GM18907 (cell line): ENCODE measurements at regions not wholly inside any gene's neighbourhood (a gene's known extent, or its start where the extent isn't known, plus 50 kb on each side); places are given as distances from the start of the nearest gene placed in this dataset.

Experiments
- ATAC-seq: cut with Tn5 transposase; IDR thresholded peaks from one replicate; pipeline ENCODE4 v1.9.1; 2021; ENCODE audit warnings: mild to moderate bottlenecking, moderate library complexity; ENCODE audit not compliant: unreplicated experiment

DNA sequence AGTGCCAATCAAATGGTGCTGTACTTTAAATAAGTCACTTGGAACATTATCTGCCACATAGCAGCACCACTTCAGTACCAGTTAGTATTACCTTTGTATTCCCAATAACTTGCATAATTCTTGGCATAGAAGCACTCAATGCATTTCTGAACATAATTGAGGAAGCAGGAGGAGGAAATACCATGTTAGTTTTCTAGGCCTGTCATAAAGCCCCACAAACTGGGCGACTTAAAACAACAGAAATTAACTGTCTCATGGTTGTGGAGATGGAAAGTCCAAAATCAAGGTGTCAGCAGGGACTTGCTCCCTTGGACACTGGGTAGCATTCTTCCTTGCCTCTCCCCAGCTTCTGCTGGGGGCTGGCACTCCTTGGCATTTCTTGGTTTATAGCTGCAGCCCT, 296.2 kb downstream of the HS3ST1 start:
- no peak for ATAC-seq

DNA sequence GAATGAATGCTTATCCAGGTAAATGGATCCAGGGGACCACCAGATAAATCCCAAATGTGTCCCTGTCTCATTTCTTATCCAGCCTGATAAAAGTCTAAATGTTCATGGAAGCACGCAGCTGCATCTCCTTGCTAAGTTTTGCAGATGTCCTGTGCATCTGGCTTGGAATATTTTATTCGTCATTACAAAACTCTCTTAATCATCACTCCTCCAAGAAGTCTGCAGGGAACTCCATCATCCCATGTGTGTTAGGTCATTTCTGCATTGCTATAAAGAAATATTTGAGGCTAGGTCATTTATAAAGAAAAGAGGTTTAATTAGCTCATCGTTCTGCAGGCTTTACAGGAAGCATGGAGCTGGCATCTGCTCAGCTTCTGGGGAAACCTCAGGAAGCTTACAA, 297.2 kb downstream of the HS3ST1 start:
- ATAC-seq = no peak

DNA sequence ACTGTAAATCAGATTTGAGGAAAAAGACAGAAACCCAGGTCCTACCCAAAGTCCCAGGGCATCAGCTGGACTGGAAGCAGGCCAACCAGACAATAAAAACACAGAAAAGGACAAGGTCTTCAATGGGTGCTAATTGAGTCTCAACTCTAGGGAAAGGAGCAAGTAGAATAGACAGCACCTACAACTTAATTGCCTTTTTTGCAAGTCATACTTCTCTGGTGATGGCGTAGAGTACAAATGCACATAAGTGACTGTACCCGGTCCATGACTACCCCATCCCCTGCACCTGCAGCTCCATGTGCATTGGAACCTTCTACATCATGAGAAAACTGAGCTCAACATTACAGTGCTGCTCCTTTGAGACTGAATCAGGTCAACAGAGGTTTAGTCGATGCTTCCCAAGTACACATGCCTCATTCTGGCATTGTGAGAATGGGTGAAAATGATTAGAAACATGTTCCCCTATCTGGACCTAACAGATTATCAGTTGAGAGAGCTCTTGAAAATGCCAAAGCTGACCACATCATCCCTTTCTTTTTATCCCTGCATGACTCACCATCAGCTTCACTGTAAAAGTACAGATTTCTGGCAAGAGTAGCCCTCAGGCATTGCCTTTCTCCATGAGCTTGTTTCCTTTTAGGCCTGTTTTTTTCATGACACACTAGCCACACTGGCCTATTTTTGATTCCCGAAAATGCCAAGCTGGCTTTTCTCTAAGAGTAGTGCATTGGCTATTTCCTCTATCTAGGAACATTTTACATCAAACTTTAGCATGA, 298.3 kb downstream of the HS3ST1 start:
- no peak for ATAC-seq

DNA sequence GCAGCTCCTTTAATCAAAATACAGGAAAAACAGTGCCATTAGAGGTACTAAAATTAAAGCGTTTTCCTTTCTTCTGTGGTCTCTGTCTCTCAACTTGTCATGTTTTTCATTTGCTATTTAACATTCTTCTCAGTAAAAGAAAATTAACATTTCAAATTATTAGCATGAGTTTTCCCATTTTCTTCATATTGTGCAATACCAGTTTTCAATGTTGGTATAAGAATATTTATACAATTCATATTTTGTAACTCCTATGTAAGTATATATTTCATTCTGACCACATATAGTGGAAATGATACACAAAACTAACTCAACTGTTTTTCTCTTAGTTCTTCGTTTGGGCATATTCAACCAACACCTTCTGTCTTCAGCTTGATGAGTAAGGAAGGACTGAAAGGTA, 308.3 kb downstream of the HS3ST1 start:
- no peak for ATAC-seq

DNA sequence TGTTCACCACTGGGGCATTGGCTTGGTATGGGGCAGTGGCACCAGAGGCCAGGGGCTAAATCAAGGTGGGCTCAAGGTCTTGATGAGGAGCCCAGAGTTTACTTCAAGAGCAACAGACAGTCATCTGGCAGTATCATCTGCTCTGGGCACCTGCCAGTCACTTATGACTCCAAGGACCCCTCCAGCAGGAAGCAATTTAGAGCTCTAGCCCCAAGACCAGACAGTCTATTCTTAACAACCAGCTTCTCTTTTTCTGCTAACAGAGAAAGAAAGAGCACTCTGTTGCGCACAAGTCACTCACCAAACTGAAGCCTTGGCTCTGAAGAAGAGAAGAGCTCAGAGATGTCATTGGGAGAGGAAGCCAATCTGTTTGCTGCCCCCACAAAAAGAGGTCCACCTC, 309.2 kb downstream of the HS3ST1 start:
- ATAC-seq = no peak

DNA sequence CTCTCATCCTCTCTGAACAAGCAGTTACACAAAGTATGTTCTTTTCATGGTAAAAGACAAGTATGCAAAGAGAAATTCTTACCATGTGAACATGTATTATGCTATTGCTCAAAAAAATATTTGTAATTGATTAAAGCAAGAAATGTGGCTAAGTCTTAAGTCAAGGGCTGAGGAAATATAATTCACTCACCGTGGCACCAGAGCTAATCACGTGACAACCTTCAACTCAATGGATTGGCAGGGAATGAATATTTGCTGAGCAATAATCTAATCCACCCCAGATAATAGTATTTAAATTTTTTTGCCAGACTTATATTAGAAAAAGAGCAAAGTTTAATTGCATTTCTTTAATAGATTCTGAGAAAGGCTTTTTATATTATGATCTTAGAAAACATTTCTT, 310.2 kb downstream of the HS3ST1 start:
- ATAC-seq = no peak

DNA sequence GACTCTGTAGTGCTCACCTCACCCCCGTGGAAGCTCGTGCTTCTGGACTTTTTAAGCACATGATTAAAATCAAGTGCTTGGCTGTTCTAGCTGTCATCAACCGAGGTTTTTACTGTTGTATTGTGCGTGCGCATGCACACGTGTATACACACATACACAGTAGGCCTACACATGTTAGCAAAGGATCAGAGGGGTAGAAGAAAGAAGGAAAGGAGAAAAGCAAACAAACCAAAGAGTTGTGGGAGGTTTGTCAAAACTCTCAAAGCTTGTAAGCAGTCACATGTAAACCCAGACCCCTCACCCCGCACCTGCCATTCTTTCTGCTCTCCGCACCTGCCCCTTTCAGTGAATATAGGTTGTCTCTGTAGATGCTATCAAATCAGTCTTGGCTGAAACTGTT, 311.8 kb downstream of the HS3ST1 start:
- no peak for ATAC-seq

DNA sequence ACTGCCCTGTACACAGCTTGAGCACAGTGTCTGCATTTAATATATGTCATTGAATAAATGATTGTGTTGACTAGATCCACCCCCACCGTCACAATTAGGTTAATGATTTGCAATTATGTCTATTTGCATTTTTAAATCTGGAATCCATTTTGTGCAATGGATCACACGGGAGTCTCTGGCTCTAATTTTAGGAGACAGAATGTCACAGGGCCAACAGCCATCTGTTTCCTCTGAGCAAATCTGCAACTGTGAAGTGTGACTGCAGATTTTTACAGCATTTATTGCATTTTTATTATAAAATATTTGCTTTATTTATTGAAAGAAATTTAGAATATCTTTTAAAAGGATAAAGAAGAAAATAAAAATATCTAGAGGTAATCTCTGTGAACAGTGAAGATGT, 316.8 kb downstream of the HS3ST1 start:
- no peak for ATAC-seq

DNA sequence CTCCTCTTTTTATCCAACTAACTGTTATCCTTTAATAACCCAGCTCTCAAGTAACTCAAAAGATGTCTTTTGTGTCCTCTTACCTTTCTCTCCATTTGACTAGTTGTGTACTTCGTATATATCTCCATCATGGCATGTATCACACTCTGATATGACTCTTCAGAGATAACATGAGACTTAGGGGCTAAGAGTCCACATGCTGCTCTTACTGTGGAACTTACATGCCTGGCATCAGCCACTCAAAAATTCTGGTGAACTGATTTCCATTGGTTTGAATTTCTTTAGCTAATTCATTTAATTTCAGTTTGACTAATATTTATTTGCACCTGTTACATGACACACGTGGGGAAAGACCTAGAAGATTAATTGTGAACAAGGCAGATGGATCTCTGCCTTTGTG, 317.3 kb downstream of the HS3ST1 start:
- no peak for ATAC-seq

DNA sequence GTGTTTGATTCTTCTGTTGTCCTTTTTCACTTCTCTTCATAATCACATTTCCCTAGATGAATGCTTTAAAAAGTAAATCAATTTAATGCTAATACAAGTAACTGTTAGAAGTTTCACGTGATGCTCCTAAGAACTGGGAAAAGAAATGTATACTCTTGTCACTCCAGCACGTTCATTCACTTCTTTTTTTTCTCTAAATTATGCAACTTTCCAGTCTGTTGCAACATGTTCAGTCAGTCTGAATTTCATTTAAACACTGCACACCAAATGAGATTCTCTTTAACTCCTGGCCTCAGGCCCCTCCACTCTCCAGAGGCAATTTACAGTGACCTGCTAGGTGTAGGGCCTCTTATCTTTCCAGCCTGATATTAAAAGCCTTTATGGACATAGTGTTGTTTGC, 321.9 kb downstream of the HS3ST1 start:
- ATAC-seq = no peak

DNA sequence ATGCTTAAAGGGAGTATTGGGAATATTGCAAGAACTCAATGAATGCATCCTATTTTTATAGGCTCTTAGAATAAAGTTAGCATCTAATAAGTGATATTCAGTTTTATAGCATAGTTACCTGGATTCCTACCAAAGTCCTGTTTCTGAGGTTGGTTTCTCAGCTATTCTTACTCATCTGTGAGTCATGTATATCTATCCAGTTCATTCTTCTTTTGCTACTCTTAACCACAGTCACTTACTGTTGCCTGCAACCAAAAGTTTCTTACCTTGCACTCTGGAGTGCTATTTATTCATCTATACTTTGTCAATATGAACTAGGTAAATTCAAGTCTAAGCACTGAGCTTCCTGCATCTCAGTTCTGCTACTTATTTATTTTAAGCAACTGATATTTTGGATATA, 322.5 kb downstream of the HS3ST1 start:
- no peak for ATAC-seq

DNA sequence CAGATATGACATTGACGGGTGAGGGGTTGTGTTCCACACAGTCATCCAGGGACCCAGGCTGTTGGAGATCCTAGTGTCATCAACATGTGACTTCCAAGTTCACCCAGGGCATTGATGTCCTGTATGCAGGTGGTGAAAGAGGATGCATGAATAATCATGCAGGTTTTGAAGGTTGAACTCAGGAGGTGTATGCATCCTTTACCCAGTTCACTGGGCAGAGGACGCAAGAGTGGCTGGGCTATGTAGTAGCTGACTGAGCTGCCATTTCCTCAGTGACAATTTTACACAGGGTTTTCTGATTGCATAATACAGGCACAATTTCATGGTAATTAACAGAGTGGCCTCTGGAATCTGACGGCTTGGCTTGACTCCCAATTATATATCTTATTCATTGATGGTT, 323.0 kb downstream of the HS3ST1 start:
- no peak for ATAC-seq

DNA sequence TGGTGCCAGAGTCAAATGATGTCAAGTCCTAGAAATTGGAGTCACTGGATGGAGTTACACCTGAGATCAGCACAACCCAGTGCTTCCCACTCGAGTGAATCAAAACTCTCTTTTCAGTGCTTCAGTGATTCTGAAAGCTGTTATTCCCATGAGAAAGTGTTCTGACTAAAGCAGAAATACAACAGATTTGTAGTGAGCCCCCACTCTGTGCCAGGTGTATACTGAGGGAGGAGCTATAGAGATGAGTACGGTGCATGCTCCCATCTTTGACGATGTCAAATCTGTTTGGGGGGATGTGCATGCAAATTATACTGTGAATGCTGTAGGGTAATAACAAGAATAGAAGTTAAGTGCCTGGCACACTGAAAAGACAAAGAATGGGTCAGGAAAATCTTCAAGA, 330.2 kb downstream of the HS3ST1 start:
- ATAC-seq = no peak

DNA sequence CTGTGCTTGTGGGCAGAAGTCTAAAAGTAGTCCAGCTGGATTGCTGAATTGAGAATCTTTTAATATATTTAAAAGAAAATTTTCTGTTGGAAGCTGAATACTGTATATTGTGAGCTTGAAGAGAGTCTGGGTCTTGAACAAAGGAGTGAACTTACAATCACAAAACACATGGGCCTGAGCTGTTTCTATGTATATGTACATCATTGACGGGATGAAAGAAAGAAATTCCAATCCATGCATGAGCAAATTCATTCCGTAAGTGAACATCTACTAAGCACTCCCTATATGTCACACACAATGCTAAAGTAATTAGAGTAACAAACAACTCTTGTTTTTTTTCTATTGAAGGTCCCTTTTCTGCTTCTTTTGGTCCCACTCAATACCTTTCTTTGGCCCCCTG, 331.0 kb downstream of the HS3ST1 start:
- no peak for ATAC-seq

DNA sequence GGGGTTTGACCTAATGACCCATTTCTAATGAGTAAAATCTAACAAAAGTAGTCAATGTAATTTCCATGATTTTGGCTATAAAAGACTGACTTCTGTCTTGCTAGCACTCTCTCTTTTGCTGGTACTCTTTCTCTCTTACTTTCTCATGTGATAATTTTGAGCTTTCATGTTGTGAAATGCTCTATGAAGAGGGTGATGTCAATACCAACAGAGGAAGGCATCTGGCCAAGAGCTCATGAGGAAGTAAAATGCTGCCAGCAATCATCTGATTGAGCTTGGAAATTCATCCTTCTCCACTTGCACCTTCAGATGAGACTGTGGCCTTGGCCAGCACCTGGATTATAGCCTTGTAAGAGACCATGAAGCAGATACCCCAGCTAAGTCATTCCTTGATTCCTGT, 347.7 kb downstream of the HS3ST1 start:
- no peak for ATAC-seq

DNA sequence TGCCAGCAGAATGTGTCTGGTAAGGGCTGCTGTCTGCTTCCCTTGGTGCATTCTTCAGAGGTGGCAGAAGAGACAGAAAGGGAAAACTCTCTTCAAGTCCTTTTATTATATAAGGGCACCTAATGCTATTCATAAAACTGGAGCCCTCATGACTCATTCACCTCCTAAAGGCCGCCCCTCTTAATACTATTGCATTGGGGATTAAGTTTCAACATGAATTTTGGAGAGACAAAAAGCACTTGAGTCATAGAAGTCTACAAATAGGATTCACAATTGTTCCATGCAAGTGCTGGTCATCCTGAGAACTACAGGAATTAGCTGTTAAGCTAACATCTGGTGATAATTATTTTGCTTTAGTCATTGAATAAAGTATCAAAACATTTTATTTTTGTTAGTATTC, 349.5 kb downstream of the HS3ST1 start:
- ATAC-seq = no peak

DNA sequence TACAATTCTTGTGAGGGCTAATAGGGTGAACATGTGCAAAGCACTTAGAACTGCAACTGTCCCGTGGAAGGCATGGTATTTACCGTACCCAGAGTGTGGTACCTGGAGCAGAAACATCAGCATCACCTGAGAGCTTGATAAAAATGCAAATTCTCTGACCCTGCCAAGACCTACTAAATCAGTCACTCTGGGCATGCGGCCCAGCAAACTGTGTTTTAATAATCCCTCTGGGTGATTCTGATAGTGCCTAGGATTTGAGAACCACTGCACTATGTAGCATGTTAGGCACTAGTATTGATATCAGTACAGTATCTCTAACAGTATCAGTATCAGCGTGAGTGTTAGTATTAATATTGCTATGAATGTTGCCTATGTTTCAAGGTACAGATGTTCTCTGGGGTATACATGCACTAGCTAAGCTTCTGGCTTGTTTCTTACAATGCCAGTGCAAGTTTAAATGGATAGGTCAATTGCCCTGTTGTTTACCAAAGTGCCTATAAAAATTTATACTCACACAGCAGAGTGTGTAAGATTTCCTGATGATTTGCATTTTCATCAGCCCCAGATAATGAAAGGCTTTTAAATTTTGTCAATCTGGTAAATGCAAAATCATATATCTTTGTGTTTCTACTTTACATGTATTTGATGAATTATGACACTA, 354.0 kb downstream of the HS3ST1 start:
- ATAC-seq = no peak

DNA sequence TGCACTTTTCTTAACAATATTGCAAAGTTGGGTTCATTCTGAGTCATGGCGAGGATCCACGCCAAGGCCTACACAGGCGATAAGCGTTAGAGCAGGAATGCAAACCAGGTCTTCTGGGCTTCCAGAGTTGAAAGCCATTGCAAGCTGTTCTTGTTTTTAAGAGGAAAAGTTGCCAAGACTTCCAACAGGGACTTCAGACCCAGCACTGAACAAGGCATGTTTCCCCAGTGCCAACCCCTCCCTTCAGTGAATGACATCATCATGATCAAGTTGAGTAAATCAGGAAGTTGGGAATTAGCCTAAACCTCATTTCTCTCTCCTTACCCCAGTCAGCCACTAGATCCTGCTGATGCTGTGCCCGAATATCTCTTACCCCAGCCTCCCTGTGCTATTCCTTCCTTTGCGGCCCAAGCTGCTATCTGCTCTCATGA, 355.1 kb downstream of the HS3ST1 start:
- no peak for ATAC-seq

DNA sequence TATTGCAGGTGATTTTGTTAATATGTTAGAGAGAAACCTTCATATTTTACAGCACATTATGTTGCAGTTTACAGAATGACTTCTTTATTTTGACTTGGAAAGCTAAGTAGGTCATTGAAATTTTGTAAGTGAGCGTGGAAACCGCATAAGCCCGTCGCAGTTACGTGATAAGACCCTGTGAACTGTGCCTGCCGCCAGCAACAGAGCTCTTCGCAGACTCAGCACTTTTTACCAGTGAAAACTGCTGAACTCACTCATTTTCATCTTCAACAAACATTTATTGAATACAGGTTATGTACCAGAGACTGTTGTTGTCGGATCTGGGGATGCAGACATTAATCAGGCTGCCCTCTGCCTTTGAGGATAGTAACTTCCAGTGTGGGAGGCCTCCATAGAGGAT, 355.7 kb downstream of the HS3ST1 start:
- no peak for ATAC-seq

DNA sequence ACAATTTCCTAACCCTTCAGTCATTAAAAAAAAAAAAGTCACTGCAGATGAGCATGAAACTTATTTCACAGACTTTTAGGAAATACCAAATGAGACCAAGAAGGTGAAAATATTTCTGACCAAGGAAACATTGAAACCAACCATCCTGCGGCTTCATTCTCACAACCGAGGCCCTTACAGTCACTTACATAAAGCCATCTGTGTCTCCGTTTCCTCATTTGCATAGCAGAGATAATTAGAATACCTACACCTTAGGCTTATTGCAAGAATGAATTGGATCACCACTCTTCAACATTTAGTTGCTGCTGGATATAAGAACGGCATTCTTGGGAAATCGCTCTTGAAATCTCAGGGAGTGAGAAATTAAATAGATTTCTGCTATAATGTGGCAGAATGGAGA, 356.2 kb downstream of the HS3ST1 start:
- no peak for ATAC-seq

DNA sequence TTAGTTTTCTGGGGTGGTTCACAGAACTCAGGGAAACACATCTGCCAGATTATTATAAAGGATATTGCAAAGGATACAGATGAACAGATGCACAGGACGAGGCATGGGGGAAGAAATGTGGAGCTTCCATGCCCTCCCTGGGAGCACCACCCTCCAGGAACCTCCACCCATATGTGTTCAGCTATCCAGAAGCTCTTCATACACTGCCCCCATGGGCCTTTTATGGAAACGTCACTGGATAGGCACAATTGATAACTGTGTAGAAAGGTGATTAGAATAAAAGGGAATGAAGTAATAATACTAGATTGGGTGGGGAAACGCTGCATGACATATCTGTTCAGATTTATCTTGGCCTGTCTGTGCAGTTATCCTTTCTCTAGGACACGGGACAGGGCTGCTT, 357.9 kb downstream of the HS3ST1 start:
- ATAC-seq = no peak

DNA sequence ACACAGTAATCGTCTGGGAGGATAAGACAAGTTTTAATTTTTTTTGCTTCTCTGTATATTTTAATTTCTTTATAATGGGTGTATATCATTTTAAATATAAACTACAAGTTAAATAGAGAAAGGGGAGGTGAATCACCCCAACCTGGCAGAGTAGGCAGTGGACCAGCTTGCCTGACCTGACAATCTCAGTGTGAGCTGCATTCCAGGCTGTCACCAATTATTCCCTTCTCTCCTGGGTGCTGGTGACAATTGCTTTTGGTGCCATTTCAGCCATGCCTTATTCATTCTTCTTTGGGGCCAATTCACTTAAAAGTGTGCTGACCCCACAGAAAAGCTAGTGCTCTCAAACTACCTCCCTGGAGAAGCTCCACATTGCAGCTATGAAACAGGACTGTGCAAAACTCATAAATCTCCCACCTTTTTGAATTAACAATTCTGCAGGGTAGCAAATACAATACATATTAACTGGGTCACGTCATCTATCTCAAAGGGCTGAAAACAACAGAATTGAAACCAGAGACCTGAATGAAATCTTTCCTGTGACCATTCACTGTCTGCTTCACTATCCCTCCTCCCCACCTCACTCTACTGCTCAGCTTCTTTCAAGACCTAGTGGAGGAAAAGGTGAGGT, 359.0 kb downstream of the HS3ST1 start:
- no peak for ATAC-seq
